OCI-LY1 (cell line): ENCODE measurements at regions not wholly inside any gene's neighbourhood (a gene's known extent, or its start where the extent isn't known, plus 50 kb on each side); places are given as distances from the start of the nearest gene placed in this dataset.

Experiments used
- H2AFZ ChIP-seq: fragments of 200-600 bp; sonication (generic), shearing (Covaris generic); 2 replicates; pipeline ENCODE4 v1.6.0; 2014; ENCODE audit warnings: antibody characterized with exemption, mild to moderate bottlenecking, low read length
- H3F3A ChIP-seq: fragments of 200-600 bp; sonication (generic), shearing (Covaris generic); 2 replicates; pipeline ENCODE4 v1.6.0; 2014; ENCODE audit warnings: mild to moderate bottlenecking, antibody characterized with exemption, low read length, moderate library complexity; ENCODE audit not compliant: insufficient read depth
- H3K27ac ChIP-seq: fragments of 200-600 bp; sonication (generic); 2 replicates; pipeline ENCODE4 v1.5.1; 2014; ENCODE audit warnings: low read length, mixed run types, mild to moderate bottlenecking, low read depth; ENCODE audit not compliant: poor library complexity, severe bottlenecking
- H3K27me3 ChIP-seq: fragments of 200-600 bp; sonication (generic); 2 replicates; pipeline ENCODE4 v1.6.0; 2014; ENCODE audit warnings: antibody characterized with exemption, mild to moderate bottlenecking, low read length, moderate library complexity; ENCODE audit not compliant: insufficient read depth
- H3K36me3 ChIP-seq: fragments of 200-600 bp; sonication (generic); 2 replicates; pipeline ENCODE4 v1.6.1; 2014; ENCODE audit warnings: mild to moderate bottlenecking, antibody characterized with exemption, low read length, moderate library complexity, mixed read lengths; ENCODE audit not compliant: insufficient read depth
- H3K4me1 ChIP-seq: fragments of 200-600 bp; sonication (generic); 2 replicates; pipeline ENCODE4 v1.5.1; 2014; ENCODE audit warnings: mild to moderate bottlenecking, low read length, moderate library complexity; ENCODE audit not compliant: insufficient read depth, severe bottlenecking
- H3K4me2 ChIP-seq: fragments of 200-600 bp; sonication (generic), shearing (Covaris generic); 2 replicates; pipeline ENCODE4 v1.6.1; 2014; ENCODE audit warnings: low read length
- H3K4me3 ChIP-seq: fragments of 200-600 bp; sonication (generic); 2 replicates; pipeline ENCODE4 v1.5.1; 2014; ENCODE audit warnings: low read length, low read depth, mild to moderate bottlenecking, mixed read lengths; ENCODE audit not compliant: poor library complexity, severe bottlenecking
- H3K79me2 ChIP-seq: fragments of 200-600 bp; shearing (Covaris generic); 2 replicates; pipeline ENCODE4 v1.6.1; 2016; ENCODE audit warnings: mixed run types, low read length, mixed read lengths; ENCODE audit not compliant: insufficient read depth
- H3K9ac ChIP-seq: fragments of 200-600 bp; sonication (generic), shearing (Covaris generic); 2 replicates; pipeline ENCODE4 v1.6.1; 2014; ENCODE audit warnings: mild to moderate bottlenecking, low read length, mixed read lengths
- H3K9me2 ChIP-seq: fragments of 200-600 bp; sonication (generic), shearing (Covaris generic); 2 replicates; pipeline ENCODE4 v1.6.1; 2014; ENCODE audit warnings: low read depth, mild to moderate bottlenecking, low read length, mixed read lengths
- H3K9me3 ChIP-seq: fragments of 200-600 bp; shearing (Covaris generic); 2 replicates; pipeline ENCODE4 v1.6.1; 2014; ENCODE audit warnings: low read length, mixed read lengths
- H4K20me1 ChIP-seq: fragments of 200-600 bp; sonication (generic), shearing (Covaris generic); 2 replicates; pipeline ENCODE4 v1.6.0; 2016; ENCODE audit warnings: mild to moderate bottlenecking, low read length; ENCODE audit not compliant: insufficient read depth
- CTCF ChIP-seq: fragments of 200-600 bp; sonication (generic), shearing (Covaris generic); IDR thresholded peaks from 2 replicates; pipeline ENCODE4 v1.5.1; 2017; ENCODE audit warnings: mild to moderate bottlenecking, antibody characterized with exemption, low read length, moderate library complexity, mixed read lengths
- EZH2 ChIP-seq: fragments of 200-600 bp; sonication (generic), shearing (Covaris generic); IDR thresholded peaks from 2 replicates; pipeline ENCODE4 v1.8.0; 2017; ENCODE audit warnings: borderline replicate concordance, mixed run types, mild to moderate bottlenecking, antibody characterized with exemption, low read length, moderate library complexity, mixed read lengths

- no peaks in the 10 kb centered on the region for H3K9me3 ChIP-seq
- H3K27me3 ChIP-seq, result no peaks in the 10 kb centered on the region
- H3K79me2 ChIP-seq, result no peaks in the 10 kb centered on the region
- H3K9me2 ChIP-seq, result no peaks in the 10 kb centered on the region
- no peaks in the 10 kb centered on the region for H3K4me1 ChIP-seq
- no peaks in the 10 kb centered on the region for H3F3A ChIP-seq
- no peaks in the 10 kb centered on the region for H3K36me3 ChIP-seq
- no peaks in the 10 kb centered on the region for H4K20me1 ChIP-seq
- no peak overlapping the region for H3K9ac ChIP-seq
- no peak overlapping the region for H3K4me2 ChIP-seq
- no peak overlapping the region for H3K27ac ChIP-seq
- TF ChIP-seq CTCF, result no peak
- TF ChIP-seq EZH2, result no peak
- H2AFZ ChIP-seq, result no peak overlapping the region
- no peak overlapping the region for H3K4me3 ChIP-seq
These were observed 152.7 kb upstream of the BMP2 start for GRCh38 chr20:6614836-6615235.

- no peaks in the 10 kb centered on the region for H4K20me1 ChIP-seq
- H3K4me1 ChIP-seq, result no peaks in the 10 kb centered on the region
- H3K4me2 ChIP-seq, result no peak overlapping the region
- H2AFZ ChIP-seq, result no peak overlapping the region
- H3K27ac ChIP-seq, result no peak overlapping the region
- H3F3A ChIP-seq, result no peaks in the 10 kb centered on the region
- no peaks in the 10 kb centered on the region for H3K9me2 ChIP-seq
- H3K9me3 ChIP-seq, result no peaks in the 10 kb centered on the region
- no peaks in the 10 kb centered on the region for H3K36me3 ChIP-seq
- H3K4me3 ChIP-seq, result no peak overlapping the region
- H3K27me3 ChIP-seq, result no peaks in the 10 kb centered on the region
- TF ChIP-seq EZH2, result no peak
- TF ChIP-seq CTCF, result no peak
- no peaks in the 10 kb centered on the region for H3K79me2 ChIP-seq
- H3K9ac ChIP-seq, result no peak overlapping the region
These were observed 154.1 kb upstream of the BMP2 start for GRCh38 chr20:6613280-6613861.

GRCh38 chr20:6612606-6612923, 154.9 kb upstream of the BMP2 start:
- Histone ChIP-seq H3K4me1 (no peaks in the 10 kb centered on the region), H3K79me2 (no peaks in the 10 kb centered on the region), H3K9me2 (no peaks in the 10 kb centered on the region), H3K4me2 (no peak overlapping the region), H3K36me3 (no peaks in the 10 kb centered on the region), H3K4me3 (no peak overlapping the region), H3K9ac (no peak overlapping the region), H2AFZ (no peak overlapping the region), H4K20me1 (no peaks in the 10 kb centered on the region), H3K27ac (no peak overlapping the region), H3K9me3 (no peaks in the 10 kb centered on the region), H3K27me3 (no peaks in the 10 kb centered on the region), H3F3A (no peaks in the 10 kb centered on the region)
- TF ChIP-seq CTCF (no peak), EZH2 (no peak)
